GM12878 (cell line): ENCODE measurements at regions not wholly inside any gene's neighbourhood (a gene's known extent, or its start where the extent isn't known, plus 50 kb on each side); places are given as distances from the start of the nearest gene placed in this dataset.

Source experiments
- ATAC-seq: fragments of 200-7000 bp; cut with Tn5 transposase; 3 replicates; pipeline ENCODE4 v1.9.1; 2020; ENCODE audit warnings: mild to moderate bottlenecking, moderate library complexity
- BruUV-seq: library from RNA; stranded (reverse); fragments of 400-500 nt; replicated peaks from 2 replicates; lab custom pipeline; 2021; lab: Mats Ljungman, UMichigan
- CTCF ChIA-PET: fragments of 300-600 bp; sonication (Branson Sonifier 250); formaldehyde crosslinking; extraction: SDS; loops from one replicate; lab custom pipeline; 2021; ENCODE audit warnings: inconsistent platforms; lab: Yijun Ruan, JAX
- POLR2A ChIA-PET: fragments of 350-600 bp; formaldehyde crosslinking; extraction: SDS; loops from one replicate; lab custom pipeline; 2021; ENCODE audit warnings: inconsistent platforms; lab: Charles Lee
- RAD21 ChIA-PET: fragments of 300-600 bp; sonication (Branson Sonifier 250); formaldehyde crosslinking; loops from one replicate; lab custom pipeline; 2023; ENCODE audit warnings: antibody characterized with exemption; ENCODE audit not compliant: unreplicated experiment; lab: Charles Lee
- SMC1A ChIA-PET: fragments of 300-600 bp; sonication (Branson Sonifier 250); formaldehyde crosslinking; loops from one replicate; lab custom pipeline; 2023; ENCODE audit not compliant: unreplicated experiment, uncharacterized antibody; lab: Charles Lee
- DNase-seq: peaks from one replicate; pipeline ENCODE4 v3.0.0-alpha.2; 2011; ENCODE audit warnings: low read depth, low spot score
- FAIRE-seq: peaks from 3 replicates; lab custom pipeline; 2011; peaks lifted over from hg19 to GRCh38; lab: Jason Lieb, UNC
- H2AFZ ChIP-seq: 2 replicates; pipeline ENCODE4 v1.6.0; 2011; ENCODE audit warnings: low read depth, low read length, control low read depth; ENCODE audit not compliant: control insufficient read depth
- H3K27ac ChIP-seq: 2 replicates; pipeline ENCODE4 v1.5.1; 2011; ENCODE audit warnings: control low read depth; ENCODE audit not compliant: control insufficient read depth, insufficient read depth
- H3K27me3 ChIP-seq, 2 experiments: replicated peaks in 1 of 2; 2 replicates each; pipeline versions ENCODE4 v1.6.0 to v1.6.1; 2011; ENCODE audit warnings: low read length in 1 of 2; ENCODE audit not compliant: control insufficient read depth in 2 of 2, insufficient read depth in 2 of 2
- H3K36me3 ChIP-seq, 2 experiments: 2 replicates each; pipeline ENCODE4 v1.5.1; 2011; ENCODE audit warnings: low read length in 1 of 2; ENCODE audit not compliant: control insufficient read depth in 2 of 2, insufficient read depth in 2 of 2
- H3K4me1 ChIP-seq: 2 replicates; pipeline ENCODE4 v1.6.1; 2011; ENCODE audit warnings: mild to moderate bottlenecking, low read length, moderate library complexity, mixed read lengths; ENCODE audit not compliant: control insufficient read depth, insufficient read depth
- H3K4me2 ChIP-seq: 2 replicates; pipeline ENCODE4 v1.6.0; 2011; ENCODE audit warnings: control low read depth; ENCODE audit not compliant: control insufficient read depth, insufficient read depth
- H3K4me3 ChIP-seq: fragments of 200-600 bp; sonication (generic); 2 replicates; pipeline ENCODE4 v1.5.1; 2016
- H3K79me2 ChIP-seq: 2 replicates; pipeline ENCODE4 v1.6.0; 2011; ENCODE audit warnings: low read length; ENCODE audit not compliant: control insufficient read depth, insufficient read depth
- H3K9ac ChIP-seq: 2 replicates; pipeline ENCODE4 v1.8.0; 2011; ENCODE audit warnings: low read length, control low read depth, mixed read lengths; ENCODE audit not compliant: control insufficient read depth, insufficient read depth
- H3K9me3 ChIP-seq: replicated peaks from 3 replicates; pipeline ENCODE4 v1.5.1; 2011; ENCODE audit warnings: mild to moderate bottlenecking, low read length; ENCODE audit not compliant: control insufficient read depth, insufficient read depth
- H4K20me1 ChIP-seq: 2 replicates; pipeline ENCODE4 v1.6.0; 2011; ENCODE audit not compliant: control insufficient read depth, insufficient read depth
- BRCA1 ChIP-seq: IDR thresholded peaks from 2 replicates; pipeline ENCODE4 v1.6.1; 2011; ENCODE audit warnings: low read depth, low read length, improper control_type of control experiment
- CBX3 ChIP-seq: fragments of 200-600 bp; sonication (generic); IDR thresholded peaks from 2 replicates; pipeline ENCODE4 v1.6.1; 2016; ENCODE audit warnings: low read depth, borderline replicate concordance
- CEBPB ChIP-seq, 2 experiments: fragments of 150-350 bp in 1 of 2; IDR thresholded peaks; 2 replicates each; pipeline ENCODE4 v1.6.1; 2012 to 2014; ENCODE audit warnings: low read depth in 2 of 2, low read length in 2 of 2, borderline replicate concordance in 1 of 2, inconsistent platforms in 1 of 2
- EGR1 ChIP-seq, 2 experiments: IDR thresholded peaks; 1 replicate in 1 of 2; 2 replicates in 1 of 2; pipeline ENCODE4 v1.6.1; 2011 to 2012; ENCODE audit warnings: low read depth in 2 of 2, low read length in 2 of 2, borderline replicate concordance in 1 of 2, mild to moderate bottlenecking in 1 of 2, moderate library complexity in 1 of 2
- FOS ChIP-seq: IDR thresholded peaks from 3 replicates; pipeline ENCODE4 v1.6.1; 2011; ENCODE audit warnings: borderline replicate concordance; ENCODE audit not compliant: insufficient read length; ENCODE audit errors: extremely low read depth
- MTA3 ChIP-seq: IDR thresholded peaks from 2 replicates; pipeline ENCODE4 v1.6.1; 2012; ENCODE audit warnings: low read length, inconsistent platforms, borderline replicate concordance
- MYB ChIP-seq: fragments of 150-350 bp; IDR thresholded peaks from 2 replicates; pipeline ENCODE4 v1.6.1; 2014; ENCODE audit warnings: mild to moderate bottlenecking, low read depth, low read length, borderline replicate concordance
- MYC ChIP-seq: IDR thresholded peaks from 2 replicates; pipeline ENCODE4 v1.6.1; 2011; ENCODE audit warnings: mild to moderate bottlenecking, low read length, moderate library complexity, inconsistent platforms; ENCODE audit not compliant: insufficient read depth, insufficient replicate concordance, insufficient read length, severe bottlenecking
- NFXL1 ChIP-seq: fragments of 450-650 bp; IDR thresholded peaks from 2 replicates; pipeline ENCODE4 v1.6.1; 2017; ENCODE audit warnings: antibody characterized with exemption, mild to moderate bottlenecking, borderline replicate concordance
- NR2C1 ChIP-seq: fragments of 450-650 bp; IDR thresholded peaks from 2 replicates; pipeline ENCODE4 v1.6.1; 2017; ENCODE audit warnings: antibody characterized with exemption, mild to moderate bottlenecking, moderate library complexity
- NR2C2 ChIP-seq: IDR thresholded peaks from 2 replicates; pipeline ENCODE4 v1.6.1; 2011; ENCODE audit warnings: borderline replicate concordance, low read depth; ENCODE audit not compliant: control insufficient read depth, insufficient read length
- RAD21 ChIP-seq: IDR thresholded peaks from 2 replicates; pipeline ENCODE4 v1.6.1; 2011; ENCODE audit warnings: mild to moderate bottlenecking, low read depth, low read length, moderate library complexity; ENCODE audit not compliant: insufficient read depth
- RBBP5 ChIP-seq: fragments of 200-600 bp; sonication (generic); conservative IDR thresholded peaks from 2 replicates; pipeline ENCODE4 v1.6.1; 2016
- TAF1 ChIP-seq: IDR thresholded peaks from 2 replicates; pipeline ENCODE4 v1.6.1; 2011; ENCODE audit warnings: mild to moderate bottlenecking, low read depth, low read length, borderline replicate concordance
- ZSCAN29 ChIP-seq: fragments of 450-650 bp; IDR thresholded peaks from 2 replicates; pipeline ENCODE4 v1.6.1; 2017; ENCODE audit warnings: mild to moderate bottlenecking, moderate library complexity
- WGBS: methylation state at CpG from one replicate; pipeline ENCODE4 v1.1.6; 2016; ENCODE audit warnings: low lambda C conversion rate; ENCODE audit not compliant: insufficient replicate concordance, insufficient coverage; ENCODE audit errors: missing lambda C conversion rate; 5-methylcytosine and 5-hydroxymethylcytosine counted together
- in situ Hi-C: fragments of 300-500 bp; cut with MboI; formaldehyde crosslinking; loops from 9 replicates; pipeline ENCODE4 v1.14.3; 2018; ENCODE audit warnings: mixed read lengths
- intact Hi-C: fragments of 100-400 bp; cut with micrococcal nuclease; formaldehyde crosslinking; loops from one replicate; pipeline ENCODE4 v1.14.2; 2022; ENCODE audit not compliant: unreplicated experiment
- TF ChIP-seq, protein P1 (sequence below): fragments of 450-650 bp; IDR thresholded peaks from 2 replicates; pipeline ENCODE4 v1.6.1; 2016; ENCODE audit warnings: mild to moderate bottlenecking, moderate library complexity, borderline replicate concordance

DNA sequence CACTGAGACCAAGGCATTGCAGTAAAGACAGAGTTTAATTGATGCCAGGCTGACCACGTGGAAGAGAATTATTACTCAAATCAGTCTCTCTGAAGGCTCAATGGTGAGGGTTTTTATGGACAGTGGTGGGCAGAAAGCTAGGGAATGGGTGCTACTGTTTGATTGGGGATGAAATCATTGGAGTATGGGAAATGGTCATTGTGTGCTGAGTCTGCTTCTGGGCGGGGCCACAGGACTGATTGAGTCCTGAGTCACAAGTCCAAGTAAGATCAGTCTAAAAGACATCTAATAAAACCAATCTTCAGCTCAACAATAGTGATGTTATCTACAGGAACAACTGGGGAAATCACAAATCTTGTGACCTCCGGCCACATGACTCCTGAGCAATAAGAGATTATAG lies 868.4 kb downstream of the SORCS3 start:
- Histone ChIP-seq H3K79me2 (no peaks in the 10 kb centered on the region), H3K4me3 (no peak overlapping the region), H2AFZ (no peak overlapping the region), H3K27ac (no peak overlapping the region), H3K27me3 (no peaks in the 10 kb centered on the region), H3K4me2 (no peak overlapping the region), H4K20me1 (no peaks in the 10 kb centered on the region), H3K9ac (no peak overlapping the region), H3K4me1 (no peaks in the 10 kb centered on the region), H3K36me3 (no peaks in the 10 kb centered on the region), H3K9me3 (no peaks in the 10 kb centered on the region)
- ChIA-PET POLR2A (no interaction called here), RAD21 (no interaction called here), CTCF (no interaction called here), SMC1A (no interaction called here)
- FAIRE-seq (no peak), ATAC-seq (no peak), DNase-seq (no peak)
- TF ChIP-seq BRCA1 (no peak), FOS (no peak), TAF1 (no peak), CBX3 (no peak), NFXL1 (no peak), RAD21 (no peak), EGR1 (IDR thresholded peaks at IDR 0.05; ENCODE audit: borderline replicate concordance in 1 of 2, low read depth in 2 of 2, low read length in 2 of 2) (no peak), NR2C2 (no peak), MTA3 (no peak), CEBPB (IDR thresholded peaks at IDR 0.05; ENCODE audit: borderline replicate concordance in 1 of 2, low read depth in 2 of 2, low read length in 2 of 2) (no peak), RBBP5 (no peak), NR2C1 (no peak), MYC (no peak), ZSCAN29 (no peak), MYB (no peak)
- TF ChIP-seq, protein P1, sequence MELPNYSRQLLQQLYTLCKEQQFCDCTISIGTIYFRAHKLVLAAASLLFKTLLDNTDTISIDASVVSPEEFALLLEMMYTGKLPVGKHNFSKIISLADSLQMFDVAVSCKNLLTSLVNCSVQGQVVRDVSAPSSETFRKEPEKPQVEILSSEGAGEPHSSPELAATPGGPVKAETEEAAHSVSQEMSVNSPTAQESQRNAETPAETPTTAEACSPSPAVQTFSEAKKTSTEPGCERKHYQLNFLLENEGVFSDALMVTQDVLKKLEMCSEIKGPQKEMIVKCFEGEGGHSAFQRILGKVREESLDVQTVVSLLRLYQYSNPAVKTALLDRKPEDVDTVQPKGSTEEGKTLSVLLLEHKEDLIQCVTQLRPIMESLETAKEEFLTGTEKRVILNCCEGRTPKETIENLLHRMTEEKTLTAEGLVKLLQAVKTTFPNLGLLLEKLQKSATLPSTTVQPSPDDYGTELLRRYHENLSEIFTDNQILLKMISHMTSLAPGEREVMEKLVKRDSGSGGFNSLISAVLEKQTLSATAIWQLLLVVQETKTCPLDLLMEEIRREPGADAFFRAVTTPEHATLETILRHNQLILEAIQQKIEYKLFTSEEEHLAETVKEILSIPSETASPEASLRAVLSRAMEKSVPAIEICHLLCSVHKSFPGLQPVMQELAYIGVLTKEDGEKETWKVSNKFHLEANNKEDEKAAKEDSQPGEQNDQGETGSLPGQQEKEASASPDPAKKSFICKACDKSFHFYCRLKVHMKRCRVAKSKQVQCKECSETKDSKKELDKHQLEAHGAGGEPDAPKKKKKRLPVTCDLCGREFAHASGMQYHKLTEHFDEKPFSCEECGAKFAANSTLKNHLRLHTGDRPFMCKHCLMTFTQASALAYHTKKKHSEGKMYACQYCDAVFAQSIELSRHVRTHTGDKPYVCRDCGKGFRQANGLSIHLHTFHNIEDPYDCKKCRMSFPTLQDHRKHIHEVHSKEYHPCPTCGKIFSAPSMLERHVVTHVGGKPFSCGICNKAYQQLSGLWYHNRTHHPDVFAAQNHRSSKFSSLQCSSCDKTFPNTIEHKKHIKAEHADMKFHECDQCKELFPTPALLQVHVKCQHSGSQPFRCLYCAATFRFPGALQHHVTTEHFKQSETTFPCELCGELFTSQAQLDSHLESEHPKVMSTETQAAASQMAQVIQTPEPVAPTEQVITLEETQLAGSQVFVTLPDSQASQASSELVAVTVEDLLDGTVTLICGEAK = no peak
- intact Hi-C loops = no loop called here
- in situ Hi-C loops = no loop called here
- no TSS peak for BruUV-seq
- WGBS = 0% methylated on average over 3 of the region's 3 CpGs
